Vagina (tissue), 2 donors: ENCODE measurements at regions not wholly inside any gene's neighbourhood (a gene's known extent, or its start where the extent isn't known, plus 50 kb on each side); places are given as distances from the start of the nearest gene placed in this dataset.
"Not testable (repeated sequence)": the region's sequence is repeated elsewhere in the genome, so short reads cannot be mapped to it uniquely, and the experiment has no call there.

Source experiments
- POLR2A ChIP-seq, 2 donors: fragments of 450-650 bp; IDR thresholded peaks; one replicate each; pipeline ENCODE4 v1.6.1; 2017; ENCODE audit warnings: antibody characterized with exemption in 2 of 2, mild to moderate bottlenecking in 2 of 2, moderate library complexity in 2 of 2
- POLR2AphosphoS5 ChIP-seq, 2 donors: sonication (generic); formaldehyde crosslinking; IDR thresholded peaks; one replicate each; pipeline ENCODE4 v1.9.0; 2017; ENCODE audit warnings: antibody characterized with exemption in 2 of 2, mild to moderate bottlenecking in 2 of 2, low read depth in 1 of 2; ENCODE audit not compliant: insufficient read depth in 1 of 2
- TF ChIP-seq, protein P1 (sequence below), 3 experiments: fragments of 450-650 bp in 2 of 3; fragments of 200-600 bp in 1 of 3; sonication (generic) in 1 of 3; IDR thresholded peaks; one replicate each; pipeline ENCODE4 v1.5.1; 2017 to 2019; ENCODE audit warnings: antibody characterized with exemption in 3 of 3, mild to moderate bottlenecking in 2 of 3, moderate library complexity in 2 of 3

DNA sequence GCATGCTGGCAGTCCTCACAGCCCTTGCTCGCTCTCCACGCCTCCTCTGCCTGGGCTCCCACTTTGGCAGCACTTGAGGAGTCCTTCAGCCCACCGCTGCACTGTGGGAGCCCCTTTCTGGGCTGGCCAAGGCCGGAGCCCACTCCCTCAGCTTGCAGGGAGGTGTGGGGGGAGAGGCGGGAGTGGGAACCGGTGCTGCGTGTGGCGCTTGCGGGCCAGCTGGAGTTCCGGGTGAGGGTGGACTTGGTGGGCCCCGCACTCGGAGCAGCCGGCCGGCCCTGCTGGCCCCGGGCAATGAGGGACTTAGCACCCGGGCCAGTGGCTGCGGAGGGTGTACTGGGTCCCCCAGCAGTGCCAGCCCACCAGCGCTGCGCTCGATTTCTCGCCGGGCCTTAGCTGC lies 273.9 kb downstream of the ADGRD1 start:
- TF ChIP-seq, protein P1, sequence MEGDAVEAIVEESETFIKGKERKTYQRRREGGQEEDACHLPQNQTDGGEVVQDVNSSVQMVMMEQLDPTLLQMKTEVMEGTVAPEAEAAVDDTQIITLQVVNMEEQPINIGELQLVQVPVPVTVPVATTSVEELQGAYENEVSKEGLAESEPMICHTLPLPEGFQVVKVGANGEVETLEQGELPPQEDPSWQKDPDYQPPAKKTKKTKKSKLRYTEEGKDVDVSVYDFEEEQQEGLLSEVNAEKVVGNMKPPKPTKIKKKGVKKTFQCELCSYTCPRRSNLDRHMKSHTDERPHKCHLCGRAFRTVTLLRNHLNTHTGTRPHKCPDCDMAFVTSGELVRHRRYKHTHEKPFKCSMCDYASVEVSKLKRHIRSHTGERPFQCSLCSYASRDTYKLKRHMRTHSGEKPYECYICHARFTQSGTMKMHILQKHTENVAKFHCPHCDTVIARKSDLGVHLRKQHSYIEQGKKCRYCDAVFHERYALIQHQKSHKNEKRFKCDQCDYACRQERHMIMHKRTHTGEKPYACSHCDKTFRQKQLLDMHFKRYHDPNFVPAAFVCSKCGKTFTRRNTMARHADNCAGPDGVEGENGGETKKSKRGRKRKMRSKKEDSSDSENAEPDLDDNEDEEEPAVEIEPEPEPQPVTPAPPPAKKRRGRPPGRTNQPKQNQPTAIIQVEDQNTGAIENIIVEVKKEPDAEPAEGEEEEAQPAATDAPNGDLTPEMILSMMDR (IDR thresholded peaks at IDR 0.05) = not testable (repeated sequence)
- TF ChIP-seq POLR2A (IDR thresholded peaks at IDR 0.05); POLR2AphosphoS5 (IDR thresholded peaks at IDR 0.05; ENCODE audit: insufficient read depth in 1 of 2, low read depth in 1 of 2): not testable (repeated sequence)
